ENCODE measurements at regions not wholly inside any gene's neighbourhood (a gene's known extent, or its start where the extent isn't known, plus 50 kb on each side); places are given as distances from the start of the nearest gene placed in this dataset.

- no peak overlapping the region for H3K27ac ChIP-seq (replicated peaks in 1 of 4)
- no peaks in the 10 kb centered on the region for H3K36me3 ChIP-seq
- H3K4me3 ChIP-seq, result no peak overlapping the region
- H3K9me3 ChIP-seq, result no peaks in the 10 kb centered on the region
- no peak for DNase-seq (ENCODE audit: extremely low spot score)
- WGBS, result 56% methylated on average over 6 of the region's 6 CpGs
- intact Hi-C loops (cut with DNase I), result no loop called here
- no peak for TF ChIP-seq POLR2A (IDR thresholded peaks at IDR 0.05; ENCODE audit: low read depth)
- H3K4me1 ChIP-seq, result no peaks in the 10 kb centered on the region
- peaks cover 0 to 9% (median 0%) of the 10 kb centered on the region in 4 donors for H3K27me3 ChIP-seq
Observed at GRCh38 chr17:70882504-70882903, 713.2 kb downstream of the KCNJ2 start.

- TF ChIP-seq EP300 (IDR thresholded peaks at IDR 0.05), result no peak
- no peak for TF ChIP-seq CTCF (IDR thresholded peaks at IDR 0.05)
- H3K27ac ChIP-seq (replicated peaks in 1 of 4), result no peak overlapping the region
- no peaks in the 10 kb centered on the region for H3K36me3 ChIP-seq
- H3K9me3 ChIP-seq, result no peaks in the 10 kb centered on the region
- 58% methylated on average over 2 of the region's 2 CpGs for WGBS
- H3K27me3 ChIP-seq, result peaks cover 0 to 9% (median 0%) of the 10 kb centered on the region in 4 donors
- no peak overlapping the region for H3K4me3 ChIP-seq
- DNase-seq (ENCODE audit: extremely low spot score), result no peak
- H3K4me1 ChIP-seq, result no peaks in the 10 kb centered on the region
- intact Hi-C loops (cut with DNase I), result no loop called here
Observed at GRCh38 chr17:70886648-70887047, 717.3 kb downstream of the KCNJ2 start.

- H3K27ac ChIP-seq (replicated peaks in 1 of 4), result no peak overlapping the region
- H3K9me3 ChIP-seq, result no peaks in the 10 kb centered on the region
- H3K4me3 ChIP-seq, result no peak overlapping the region
- 47% methylated on average over 2 of the region's 2 CpGs for WGBS
- TF ChIP-seq CTCF (IDR thresholded peaks at IDR 0.05) (no peak), POLR2A (IDR thresholded peaks at IDR 0.05; ENCODE audit: low read depth) (no peak), POLR2AphosphoS5 (IDR thresholded peaks at IDR 0.05) (no peak), EP300 (IDR thresholded peaks at IDR 0.05) (no peak)
- intact Hi-C loops (cut with DNase I), result no loop called here
- no peaks in the 10 kb centered on the region for H3K27me3 ChIP-seq
- DNase-seq (ENCODE audit: extremely low spot score), result no peak
- no peaks in the 10 kb centered on the region for H3K4me1 ChIP-seq
- no peaks in the 10 kb centered on the region for H3K36me3 ChIP-seq
Observed at GRCh38 chr17:70888324-70888723, 719.0 kb downstream of the KCNJ2 start.

GRCh38 chr17:70891306-70891705 is 722.0 kb downstream of the KCNJ2 start:
- H3K4me3 ChIP-seq, result no peak overlapping the region
- H3K27ac ChIP-seq (replicated peaks in 1 of 4), result no peak overlapping the region
- no peaks in the 10 kb centered on the region for H3K27me3 ChIP-seq
- H3K4me1 ChIP-seq, result no peaks in the 10 kb centered on the region
- TF ChIP-seq CTCF (IDR thresholded peaks at IDR 0.05), result no peak
- TF ChIP-seq EP300 (IDR thresholded peaks at IDR 0.05), result no peak
- no peak for TF ChIP-seq POLR2A (IDR thresholded peaks at IDR 0.05; ENCODE audit: low read depth)
- no peak for TF ChIP-seq POLR2AphosphoS5 (IDR thresholded peaks at IDR 0.05)
- DNase-seq (ENCODE audit: extremely low spot score), result no peak
- intact Hi-C loops (cut with DNase I), result no loop called here
- peaks cover 0 to 9% (median 3%) of the 10 kb centered on the region in 4 donors for H3K9me3 ChIP-seq
- WGBS, result 87% methylated on average over 4 of the region's 4 CpGs
- no peaks in the 10 kb centered on the region for H3K36me3 ChIP-seq

- TF ChIP-seq EP300 (IDR thresholded peaks at IDR 0.05), result no peak
- no peak for TF ChIP-seq POLR2A (IDR thresholded peaks at IDR 0.05; ENCODE audit: low read depth)
- TF ChIP-seq POLR2AphosphoS5 (IDR thresholded peaks at IDR 0.05), result no peak
- TF ChIP-seq CTCF (IDR thresholded peaks at IDR 0.05), result no peak
- intact Hi-C loops (cut with DNase I), result no loop called here
- 52% methylated on average over 1 of the region's 1 CpG for WGBS
- no peaks in the 10 kb centered on the region for H3K27me3 ChIP-seq
- no peak overlapping the region for H3K27ac ChIP-seq (replicated peaks in 1 of 4)
- H3K36me3 ChIP-seq, result no peaks in the 10 kb centered on the region
- no peak for DNase-seq (ENCODE audit: extremely low spot score)
- H3K4me3 ChIP-seq, result no peak overlapping the region
- no peaks in the 10 kb centered on the region for H3K4me1 ChIP-seq
- peaks cover 0 to 9% (median 3%) of the 10 kb centered on the region in 4 donors for H3K9me3 ChIP-seq
Observed at GRCh38 chr17:70892527-70892926, 723.2 kb downstream of the KCNJ2 start.
